Nephron (organoid): ENCODE measurements at regions not wholly inside any gene's neighbourhood (a gene's known extent, or its start where the extent isn't known, plus 50 kb on each side); places are given as distances from the start of the nearest gene placed in this dataset.
A peak's percentile ranks its signal among the peaks of the same experiment; 100 is the strongest.

Source experiments
- H3K27ac Mint-ChIP-seq, 3 experiments: 2 replicates each; pipeline ENCODE4 v1.8.0; 2020; ENCODE audit warnings: mixed read lengths in 3 of 3, mild to moderate bottlenecking in 2 of 3, moderate library complexity in 1 of 3
- H3K27me3 Mint-ChIP-seq: 2 replicates; pipeline ENCODE4 v1.8.0; 2021; ENCODE audit warnings: low read depth, mild to moderate bottlenecking, moderate library complexity, mixed read lengths
- H3K36me3 Mint-ChIP-seq: 2 replicates; pipeline ENCODE4 v1.8.0; 2020; ENCODE audit warnings: low read depth, mixed read lengths
- H3K4me1 Mint-ChIP-seq: 2 replicates; pipeline ENCODE4 v1.8.0; 2020; ENCODE audit warnings: mixed read lengths
- H3K4me3 Mint-ChIP-seq, 3 experiments: 2 replicates each; pipeline ENCODE4 v1.8.0; 2020; ENCODE audit warnings: mild to moderate bottlenecking in 3 of 3, mixed read lengths in 3 of 3, moderate library complexity in 2 of 3
- H3K9me3 Mint-ChIP-seq: 2 replicates; pipeline ENCODE4 v1.8.0; 2020; ENCODE audit warnings: mixed read lengths
- TF ChIP-seq, protein P1 (sequence below), 3 experiments: fragments of 200-600 bp; sonication (generic); IDR thresholded peaks; one replicate each; pipeline ENCODE4 v1.5.0; 2021; ENCODE audit warnings: antibody characterized with exemption in 3 of 3; ENCODE audit not compliant: unreplicated experiment in 3 of 3

DNA sequence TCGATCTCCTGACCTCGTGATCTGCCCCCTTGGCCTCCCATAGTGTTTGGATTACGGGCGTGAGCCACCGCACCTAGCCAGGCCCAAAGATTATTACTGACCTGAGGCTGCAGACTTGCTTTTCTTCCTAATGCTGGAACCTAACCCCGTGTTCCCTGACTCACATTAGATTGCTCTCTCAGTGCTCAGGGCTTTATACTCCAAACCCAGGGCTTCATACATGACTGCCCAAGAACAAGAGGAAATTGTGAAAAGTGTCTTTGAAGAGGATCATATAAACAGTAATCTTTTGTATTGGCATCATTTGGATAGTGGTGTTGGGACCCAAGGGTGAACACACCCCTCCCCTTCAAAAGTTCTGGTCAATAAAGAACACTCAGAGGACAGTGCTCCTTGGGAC, 233.3 kb upstream of the TAS2R1 start:
- Mint-ChIP-seq H3K27me3 (no peaks in the 10 kb centered on the region), H3K9me3 (peaks cover 37% of the 10 kb centered on the region), H3K4me3 (no peak overlapping the region), H3K4me1 (peaks cover 5% of the 10 kb centered on the region), H3K36me3 (peaks cover 11% of the 10 kb centered on the region), H3K27ac (no peak overlapping the region)
- TF ChIP-seq, protein P1, sequence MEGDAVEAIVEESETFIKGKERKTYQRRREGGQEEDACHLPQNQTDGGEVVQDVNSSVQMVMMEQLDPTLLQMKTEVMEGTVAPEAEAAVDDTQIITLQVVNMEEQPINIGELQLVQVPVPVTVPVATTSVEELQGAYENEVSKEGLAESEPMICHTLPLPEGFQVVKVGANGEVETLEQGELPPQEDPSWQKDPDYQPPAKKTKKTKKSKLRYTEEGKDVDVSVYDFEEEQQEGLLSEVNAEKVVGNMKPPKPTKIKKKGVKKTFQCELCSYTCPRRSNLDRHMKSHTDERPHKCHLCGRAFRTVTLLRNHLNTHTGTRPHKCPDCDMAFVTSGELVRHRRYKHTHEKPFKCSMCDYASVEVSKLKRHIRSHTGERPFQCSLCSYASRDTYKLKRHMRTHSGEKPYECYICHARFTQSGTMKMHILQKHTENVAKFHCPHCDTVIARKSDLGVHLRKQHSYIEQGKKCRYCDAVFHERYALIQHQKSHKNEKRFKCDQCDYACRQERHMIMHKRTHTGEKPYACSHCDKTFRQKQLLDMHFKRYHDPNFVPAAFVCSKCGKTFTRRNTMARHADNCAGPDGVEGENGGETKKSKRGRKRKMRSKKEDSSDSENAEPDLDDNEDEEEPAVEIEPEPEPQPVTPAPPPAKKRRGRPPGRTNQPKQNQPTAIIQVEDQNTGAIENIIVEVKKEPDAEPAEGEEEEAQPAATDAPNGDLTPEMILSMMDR (IDR thresholded peaks at IDR 0.05; ENCODE audit: unreplicated experiment in 3 of 3), result no peak

DNA sequence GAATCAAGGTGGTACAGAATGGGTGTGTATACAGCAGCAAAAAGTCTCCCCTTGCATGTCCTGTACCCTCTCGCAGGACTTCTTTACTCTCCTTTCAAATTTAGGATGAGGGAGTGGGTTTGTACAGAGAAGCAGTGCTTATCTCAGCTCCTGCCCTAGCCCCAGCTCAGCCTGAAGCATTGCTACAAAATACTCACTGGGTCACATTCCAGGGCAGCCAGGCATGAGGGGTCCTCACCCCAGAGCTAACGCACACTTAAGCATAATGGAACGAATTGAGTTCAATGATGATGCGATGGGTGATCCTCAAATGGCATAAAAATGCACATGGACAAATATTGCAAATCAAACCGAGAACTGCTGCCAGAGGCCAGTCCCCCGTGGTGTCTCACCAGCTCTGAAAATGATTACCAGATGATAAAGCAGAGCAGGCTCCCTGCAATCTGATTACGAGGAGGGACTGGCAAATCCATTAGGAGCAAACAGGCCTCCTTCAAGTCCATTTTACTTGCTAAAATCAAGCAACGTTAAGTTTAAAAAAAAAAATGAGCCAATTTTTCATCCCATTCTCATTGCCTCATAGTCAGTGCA, 231.6 kb upstream of the TAS2R1 start:
- Mint-ChIP-seq H3K4me3 (no peak overlapping the region), H3K36me3 (peaks cover 11% of the 10 kb centered on the region), H3K27me3 (no peaks in the 10 kb centered on the region), H3K9me3 (peaks cover 22% of the 10 kb centered on the region), H3K4me1 (peaks cover 5% of the 10 kb centered on the region), H3K27ac (peak overlapping the region in 1 of 3 experiments; percentile 53)
- TF ChIP-seq, protein P1 (IDR thresholded peaks at IDR 0.05; ENCODE audit: unreplicated experiment in 3 of 3), result no peak

DNA sequence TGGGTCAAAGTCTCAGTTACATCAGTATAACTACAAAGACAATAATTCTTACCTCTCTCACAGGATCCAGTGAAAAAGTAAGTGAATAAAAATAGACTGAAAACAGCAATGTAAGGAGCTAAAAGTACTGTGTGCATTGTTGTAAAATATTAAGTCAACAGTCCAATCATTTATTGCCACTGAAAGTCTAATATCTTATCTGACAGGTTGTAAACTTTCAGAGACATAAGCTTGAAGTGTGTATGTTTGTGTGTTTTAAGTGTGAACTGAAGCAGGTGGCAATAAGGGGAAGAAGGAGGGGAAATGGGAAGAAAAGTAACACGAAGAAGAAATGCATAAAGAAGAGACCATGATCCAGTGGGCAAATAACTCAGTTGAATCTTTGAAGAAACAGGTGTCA, 229.7 kb upstream of the TAS2R1 start:
- TF ChIP-seq, protein P1 (IDR thresholded peaks at IDR 0.05; ENCODE audit: unreplicated experiment in 3 of 3), result no peak
- H3K27me3 Mint-ChIP-seq, result no peaks in the 10 kb centered on the region
- H3K27ac Mint-ChIP-seq, result peak overlapping the region in 1 of 3 experiments; percentile 27
- H3K4me1 Mint-ChIP-seq, result peaks cover 5% of the 10 kb centered on the region
- peaks cover 1% of the 10 kb centered on the region for H3K36me3 Mint-ChIP-seq
- H3K4me3 Mint-ChIP-seq, result no peak overlapping the region
- H3K9me3 Mint-ChIP-seq, result peaks cover 4% of the 10 kb centered on the region

DNA sequence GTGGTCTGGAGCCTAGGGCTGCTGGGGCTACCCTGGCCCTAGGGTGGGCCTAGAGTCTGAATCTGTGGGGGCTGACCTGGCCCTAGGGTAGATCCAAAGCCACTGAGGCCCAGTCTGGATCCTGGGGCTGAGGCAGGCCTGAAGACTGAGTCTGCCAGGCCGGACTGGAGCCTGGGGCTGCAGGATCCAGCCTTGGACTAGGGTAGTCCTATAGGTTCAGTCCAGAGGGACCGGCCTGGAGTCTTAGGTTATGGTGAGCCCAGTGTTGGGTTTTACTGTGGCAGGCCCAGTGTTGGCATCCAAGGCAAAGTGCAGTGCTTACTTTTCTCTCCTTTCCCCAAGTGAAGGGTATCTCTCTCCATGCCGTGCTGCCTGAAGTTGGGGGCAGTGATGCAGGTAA, 227.9 kb upstream of the TAS2R1 start:
- H3K4me1 Mint-ChIP-seq, result peaks cover 5% of the 10 kb centered on the region
- no peaks in the 10 kb centered on the region for H3K27me3 Mint-ChIP-seq
- H3K27ac Mint-ChIP-seq, result no peak overlapping the region
- no peaks in the 10 kb centered on the region for H3K36me3 Mint-ChIP-seq
- H3K4me3 Mint-ChIP-seq, result no peak overlapping the region
- no peaks in the 10 kb centered on the region for H3K9me3 Mint-ChIP-seq
- TF ChIP-seq, protein P1 (IDR thresholded peaks at IDR 0.05; ENCODE audit: unreplicated experiment in 3 of 3), result no peak

DNA sequence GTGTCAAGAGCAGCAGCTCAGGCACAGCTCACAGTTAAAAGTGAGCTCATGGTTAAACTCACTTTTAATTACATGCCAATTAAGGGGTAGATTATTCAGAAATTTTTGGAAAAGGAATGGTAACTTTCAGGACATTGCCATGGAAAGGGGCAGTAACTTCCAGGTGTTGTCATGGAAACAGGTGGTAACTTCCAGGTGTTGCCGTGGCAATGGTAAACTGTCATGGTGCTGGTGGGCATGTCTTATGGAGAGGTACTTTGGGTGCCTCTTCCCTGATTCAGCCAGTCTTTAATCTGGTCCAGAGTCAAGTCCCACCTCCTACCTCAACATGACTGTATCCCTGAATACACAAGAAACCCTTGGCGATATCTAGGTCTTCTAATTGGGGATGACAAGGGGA, 223.2 kb upstream of the TAS2R1 start:
- peaks cover 3% of the 10 kb centered on the region for H3K27me3 Mint-ChIP-seq
- H3K4me3 Mint-ChIP-seq, result no peak overlapping the region

DNA sequence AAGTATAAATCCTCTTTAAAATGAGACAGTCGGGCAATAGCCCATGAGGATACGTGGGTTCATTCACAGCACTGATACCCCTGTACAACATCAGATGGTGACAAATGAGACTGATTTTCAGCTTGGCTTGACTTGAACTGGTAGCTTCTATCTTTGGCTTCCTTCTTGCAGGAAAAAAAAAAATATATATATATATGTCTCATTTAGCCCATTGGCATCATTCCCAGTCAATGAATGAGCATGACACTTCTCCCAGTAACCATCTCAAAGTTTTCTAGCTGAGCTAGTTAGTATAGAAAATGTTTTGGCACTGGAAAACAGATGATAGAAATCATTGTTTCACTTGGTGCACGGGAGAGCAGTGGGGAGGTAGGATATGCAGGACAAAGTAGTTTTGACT, 222.5 kb upstream of the TAS2R1 start:
- Mint-ChIP-seq H3K4me1 (no peaks in the 10 kb centered on the region), H3K27me3 (peaks cover 3% of the 10 kb centered on the region), H3K36me3 (no peaks in the 10 kb centered on the region), H3K9me3 (no peaks in the 10 kb centered on the region), H3K27ac (no peak overlapping the region), H3K4me3 (no peak overlapping the region)
- TF ChIP-seq, protein P1 (IDR thresholded peaks at IDR 0.05; ENCODE audit: unreplicated experiment in 3 of 3), result no peak

More for the DNA sequence above, 223.2 kb upstream of the TAS2R1 start:
- Mint-ChIP-seq H3K9me3 (no peaks in the 10 kb centered on the region), H3K36me3 (no peaks in the 10 kb centered on the region), H3K4me1 (no peaks in the 10 kb centered on the region), H3K27ac (no peak overlapping the region)
- TF ChIP-seq, protein P1 (IDR thresholded peaks at IDR 0.05; ENCODE audit: unreplicated experiment in 3 of 3), result no peak
